Thyroid gland (tissue), 4 donors: ENCODE measurements at regions not wholly inside any gene's neighbourhood (a gene's known extent, or its start where the extent isn't known, plus 50 kb on each side); places are given as distances from the start of the nearest gene placed in this dataset.
"Not testable (repeated sequence)": the region's sequence is repeated elsewhere in the genome, so short reads cannot be mapped to it uniquely, and the experiment has no call there.

Experiments
- DNase-seq, 2 donors: peaks; one replicate each; pipeline ENCODE4 v3.0.0-alpha.2; 2019
- H3K27ac ChIP-seq, 3 donors: fragments of 200-600 bp; sonication (generic); 1 replicate in 2 of 3; 2 replicates in 1 of 3; pipeline ENCODE4 v1.5.1; 2016 to 2019; ENCODE audit warnings: mild to moderate bottlenecking in 1 of 3, moderate library complexity in 1 of 3
- H3K27me3 ChIP-seq: fragments of 200-600 bp; sonication (generic); one replicate; pipeline ENCODE4 v1.5.1; 2019
- H3K36me3 ChIP-seq, 2 donors: fragments of 200-600 bp; sonication (generic); one replicate each; pipeline ENCODE4 v1.5.1; 2016 to 2019
- H3K4me1 ChIP-seq, 2 donors: fragments of 200-600 bp; sonication (generic); one replicate each; pipeline ENCODE4 v1.5.1; 2017 to 2019
- H3K4me3 ChIP-seq, 3 donors: fragments of 200-600 bp; sonication (generic); replicated peaks in 1 of 3; 1 replicate in 2 of 3; 2 replicates in 1 of 3; pipeline ENCODE4 v1.5.1; 2016; ENCODE audit warnings: mild to moderate bottlenecking in 1 of 3
- H3K9me3 ChIP-seq: fragments of 200-600 bp; sonication (generic); one replicate; pipeline ENCODE4 v1.5.1; 2017
- POLR2A ChIP-seq, 2 donors: fragments of 450-650 bp; IDR thresholded peaks; one replicate each; pipeline ENCODE4 v1.6.1; 2017; ENCODE audit warnings: antibody characterized with exemption in 2 of 2, mild to moderate bottlenecking in 2 of 2, moderate library complexity in 1 of 2
- WGBS, 2 donors: methylation state at CpG; one replicate each; pipeline ENCODE4 v1.1.5; 2017; 5-methylcytosine and 5-hydroxymethylcytosine counted together
- intact Hi-C: fragments of 100-400 bp; cut with DNase I; formaldehyde crosslinking; loops from one replicate; pipeline ENCODE4 v1.15.1; 2023
- TF ChIP-seq, protein P1 (sequence below), 6 experiments: fragments of 200-600 bp in 3 of 6; fragments of 450-650 bp in 3 of 6; sonication (generic) in 3 of 6; IDR thresholded peaks; one replicate each; pipeline ENCODE4 v1.5.1; 2016 to 2019; ENCODE audit warnings: antibody characterized with exemption in 6 of 6, mild to moderate bottlenecking in 2 of 6, inconsistent platforms in 1 of 6, moderate library complexity in 1 of 6

DNA sequence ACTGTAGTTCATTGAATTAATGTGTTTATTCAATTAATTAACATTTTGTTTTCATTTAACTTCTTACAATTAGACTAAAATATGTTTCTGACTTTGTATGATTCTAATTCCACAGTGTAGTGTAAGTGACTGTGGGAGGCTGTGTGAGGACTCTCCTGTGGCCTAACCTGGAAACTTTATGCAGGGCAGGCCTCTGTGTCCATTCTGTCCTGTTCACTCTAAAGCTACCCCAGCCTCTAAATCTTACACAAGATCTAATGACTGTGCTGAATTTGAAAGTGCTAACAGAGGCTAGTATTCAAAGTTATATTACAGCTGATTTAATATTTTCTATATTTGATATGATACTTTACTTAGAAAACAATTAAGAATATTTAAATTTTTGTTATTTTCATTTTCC lies 270.5 kb upstream of the CDH19 start:
- no peak for DNase-seq

DNA sequence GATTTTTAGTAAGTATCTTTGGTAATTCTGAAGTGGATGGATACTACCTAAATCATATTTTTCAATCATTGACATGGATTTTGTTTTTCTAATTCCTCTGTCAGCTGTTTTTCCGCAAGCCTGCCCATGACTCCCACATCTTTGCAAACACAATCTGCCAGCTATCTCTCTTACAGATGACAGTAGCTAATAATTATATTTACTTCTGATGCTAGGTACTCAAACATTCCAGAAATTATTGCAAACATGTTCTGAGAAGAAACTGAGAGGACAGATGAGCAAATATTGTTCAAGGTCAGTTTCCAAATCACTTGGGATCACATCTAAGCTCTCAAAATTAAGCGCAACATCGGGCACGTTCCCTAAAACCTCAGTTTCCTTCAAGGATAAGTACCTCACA lies 270.0 kb upstream of the CDH19 start:
- DNase-seq, result no peak
- no peak overlapping the region for H3K4me3 ChIP-seq
- H3K27ac ChIP-seq, result no peak overlapping the region
- intact Hi-C loops, result no loop called here
- WGBS, 2 donors, result 78 to 84% methylated on average over 4 of the region's 4 CpGs
- H3K36me3 ChIP-seq, result no peaks in the 10 kb centered on the region
- no peak for TF ChIP-seq POLR2A (IDR thresholded peaks at IDR 0.05)
- TF ChIP-seq, protein P1, sequence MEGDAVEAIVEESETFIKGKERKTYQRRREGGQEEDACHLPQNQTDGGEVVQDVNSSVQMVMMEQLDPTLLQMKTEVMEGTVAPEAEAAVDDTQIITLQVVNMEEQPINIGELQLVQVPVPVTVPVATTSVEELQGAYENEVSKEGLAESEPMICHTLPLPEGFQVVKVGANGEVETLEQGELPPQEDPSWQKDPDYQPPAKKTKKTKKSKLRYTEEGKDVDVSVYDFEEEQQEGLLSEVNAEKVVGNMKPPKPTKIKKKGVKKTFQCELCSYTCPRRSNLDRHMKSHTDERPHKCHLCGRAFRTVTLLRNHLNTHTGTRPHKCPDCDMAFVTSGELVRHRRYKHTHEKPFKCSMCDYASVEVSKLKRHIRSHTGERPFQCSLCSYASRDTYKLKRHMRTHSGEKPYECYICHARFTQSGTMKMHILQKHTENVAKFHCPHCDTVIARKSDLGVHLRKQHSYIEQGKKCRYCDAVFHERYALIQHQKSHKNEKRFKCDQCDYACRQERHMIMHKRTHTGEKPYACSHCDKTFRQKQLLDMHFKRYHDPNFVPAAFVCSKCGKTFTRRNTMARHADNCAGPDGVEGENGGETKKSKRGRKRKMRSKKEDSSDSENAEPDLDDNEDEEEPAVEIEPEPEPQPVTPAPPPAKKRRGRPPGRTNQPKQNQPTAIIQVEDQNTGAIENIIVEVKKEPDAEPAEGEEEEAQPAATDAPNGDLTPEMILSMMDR (IDR thresholded peaks at IDR 0.05), result no peak
- no peaks in the 10 kb centered on the region for H3K27me3 ChIP-seq
- H3K4me1 ChIP-seq, result no peaks in the 10 kb centered on the region
- no peaks in the 10 kb centered on the region for H3K9me3 ChIP-seq

More for the DNA sequence above, 270.5 kb upstream of the CDH19 start:
- Histone ChIP-seq H3K27ac (no peak overlapping the region), H3K9me3 (no peaks in the 10 kb centered on the region), H3K4me3 (no peak overlapping the region), H3K27me3 (no peaks in the 10 kb centered on the region), H3K36me3 (no peaks in the 10 kb centered on the region), H3K4me1 (no peaks in the 10 kb centered on the region)
- TF ChIP-seq, protein P1 (IDR thresholded peaks at IDR 0.05), result no peak
- TF ChIP-seq POLR2A (IDR thresholded peaks at IDR 0.05), result no peak
- intact Hi-C loops, result no loop called here

DNA sequence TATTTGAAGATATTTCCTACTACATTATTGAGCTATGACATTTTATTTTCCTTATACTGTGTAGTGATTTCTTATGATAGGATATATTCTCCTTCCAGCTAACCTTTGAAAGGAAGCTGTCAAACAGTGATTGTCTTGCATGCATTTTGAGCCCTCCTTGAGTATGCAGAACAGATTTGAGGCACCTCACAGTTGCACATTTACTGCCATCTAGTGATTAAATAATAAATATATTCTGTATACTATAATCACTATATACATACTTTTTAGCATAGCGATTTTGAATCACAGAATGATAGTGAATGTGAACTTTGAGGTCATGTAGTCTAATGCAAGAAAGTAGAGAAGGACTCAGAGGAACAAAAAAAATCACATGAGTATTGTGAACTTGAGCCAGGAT lies 268.4 kb upstream of the CDH19 start:
- no peaks in the 10 kb centered on the region for H3K4me1 ChIP-seq
- H3K27ac ChIP-seq, result no peak overlapping the region
- no peak for DNase-seq
- H3K9me3 ChIP-seq, result no peaks in the 10 kb centered on the region
- WGBS, 2 donors, result 24 to 33% methylated on average over 1 of the region's 1 CpG
- no peak overlapping the region for H3K4me3 ChIP-seq
- intact Hi-C loops, result no loop called here
- H3K27me3 ChIP-seq, result no peaks in the 10 kb centered on the region
- TF ChIP-seq POLR2A (IDR thresholded peaks at IDR 0.05), result no peak
- TF ChIP-seq, protein P1 (IDR thresholded peaks at IDR 0.05), result peak in 1 of 6 experiments; percentile 19
- H3K36me3 ChIP-seq, result no peaks in the 10 kb centered on the region

DNA sequence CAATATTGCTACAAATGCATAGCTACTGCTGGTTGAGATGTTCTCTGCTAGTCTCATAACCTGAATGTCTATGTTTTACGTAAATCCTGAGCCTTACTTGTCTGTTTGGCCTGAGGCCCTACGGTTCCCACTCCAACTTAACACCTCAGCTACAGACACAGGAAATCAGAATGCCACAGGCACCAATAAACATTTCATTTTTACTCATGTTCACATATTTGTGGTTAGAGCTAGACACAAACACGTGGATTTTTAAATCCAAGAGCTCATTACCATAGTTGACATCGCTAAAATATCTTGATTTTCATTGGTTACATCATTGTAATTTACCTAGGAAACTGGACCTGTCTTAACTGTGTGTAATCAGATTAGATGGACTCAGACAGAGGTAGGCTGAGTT lies 263.8 kb upstream of the CDH19 start:
- H3K27ac ChIP-seq, result no peak overlapping the region
- H3K9me3 ChIP-seq, result no peaks in the 10 kb centered on the region
- TF ChIP-seq POLR2A (IDR thresholded peaks at IDR 0.05), result no peak
- TF ChIP-seq, protein P1 (IDR thresholded peaks at IDR 0.05), result no peak
- H3K36me3 ChIP-seq, result no peaks in the 10 kb centered on the region
- no peaks in the 10 kb centered on the region for H3K4me1 ChIP-seq
- no peaks in the 10 kb centered on the region for H3K27me3 ChIP-seq
- intact Hi-C loops, result no loop called here
- WGBS, 2 donors, result 76 to 85% methylated on average over 4 of the region's 4 CpGs
- H3K4me3 ChIP-seq, result no peak overlapping the region
- no peak for DNase-seq

DNA sequence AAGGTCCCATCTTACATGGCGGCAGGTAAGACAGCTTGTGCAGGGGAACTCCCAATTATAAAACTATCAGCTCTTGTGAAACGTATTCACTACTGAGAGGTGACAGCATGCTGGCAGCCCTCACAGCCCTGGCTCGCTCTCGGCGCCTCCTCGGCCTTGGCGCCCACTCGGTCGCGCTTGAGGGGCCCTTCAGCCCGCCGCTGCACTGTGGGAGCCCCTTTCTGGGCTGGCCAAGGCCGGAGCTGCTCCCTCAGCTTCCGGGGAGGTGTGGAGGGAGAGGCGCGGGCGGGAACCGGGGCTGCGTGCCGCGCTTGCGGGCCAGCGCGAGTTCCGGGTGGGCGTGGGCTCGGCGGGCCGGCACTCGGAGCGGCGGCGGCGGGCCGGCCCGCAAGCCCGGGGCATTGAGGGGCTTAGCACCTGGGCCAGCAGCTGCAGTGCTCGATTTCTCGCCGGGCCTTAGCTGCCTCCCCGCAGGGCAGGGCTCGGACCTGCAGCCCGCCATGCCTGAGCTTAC lies 262.6 kb upstream of the CDH19 start:
- H3K4me1 ChIP-seq, H3K36me3 ChIP-seq, H3K4me3 ChIP-seq, DNase-seq, intact Hi-C loops, H3K27ac ChIP-seq, H3K27me3 ChIP-seq, H3K9me3 ChIP-seq: not testable (repeated sequence)
- WGBS, 2 donors, result 96 to 97% methylated on average over 23 to 42 of the region's 43 CpGs
